ENCODE measurements at regions not wholly inside any gene's neighbourhood (a gene's known extent, or its start where the extent isn't known, plus 50 kb on each side); places are given as distances from the start of the nearest gene placed in this dataset.

DNA sequence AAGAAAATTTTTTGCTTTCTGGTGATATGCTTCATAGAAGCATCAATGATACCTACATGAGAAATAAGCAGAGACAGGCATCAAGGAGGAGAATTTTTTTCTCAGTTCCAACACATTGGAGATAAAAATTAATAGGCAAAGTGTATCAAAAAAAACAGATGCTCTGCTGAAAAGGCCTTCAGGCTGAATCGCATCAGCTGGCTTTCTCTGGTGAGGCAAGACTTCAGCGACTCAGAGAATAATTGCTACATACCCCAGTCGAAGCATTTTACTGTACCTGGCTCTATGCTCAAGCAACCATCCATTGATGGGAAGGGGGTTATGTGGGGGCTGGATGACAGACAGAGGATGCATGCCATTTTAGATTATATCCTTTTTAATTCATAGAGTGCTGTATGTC, 415.1 kb downstream of the TFAP2A start:
- Histone ChIP-seq H3K27me3 (ENCODE audit: insufficient read depth, low read length) (no peaks in the 10 kb centered on the region), H2BK12ac (ENCODE audit: insufficient read length, low read depth, low read length) (no peak overlapping the region), H3K23ac (ENCODE audit: insufficient read length, low read depth, low read length) (no peak overlapping the region), H4K20me1 (ENCODE audit: control insufficient read depth, insufficient read depth, insufficient read length) (no peaks in the 10 kb centered on the region), H3K4ac (ENCODE audit: low read depth, low read length) (no peak overlapping the region), H2BK15ac (ENCODE audit: low read depth, low read length) (no peak overlapping the region), H2AFZ (ENCODE audit: low read length) (no peak overlapping the region), H3K79me1 (ENCODE audit: insufficient read depth, low read depth, low read length, poor library complexity, severe bottlenecking) (no peaks in the 10 kb centered on the region), H3K79me2 (ENCODE audit: insufficient read depth, low read length) (no peaks in the 10 kb centered on the region), H3K56ac (ENCODE audit: insufficient read length, low read depth, low read length) (no peak overlapping the region), H3K23me2 (ENCODE audit: insufficient read length, low read depth, low read length, poor library complexity, severe bottlenecking) (no peaks in the 10 kb centered on the region), H3K14ac (ENCODE audit: insufficient read depth, low read length) (no peak overlapping the region), H3K4me2 (ENCODE audit: insufficient read depth, insufficient read length, low read length) (no peak overlapping the region), H2BK20ac (ENCODE audit: low read depth, low read length, poor library complexity, severe bottlenecking) (no peak overlapping the region), H4K5ac (ENCODE audit: insufficient read length, low read depth, low read length) (no peak overlapping the region), H3K27ac (ENCODE audit: insufficient read length, low read depth, low read length) (no peak overlapping the region), H2AK5ac (ENCODE audit: insufficient read length, low read length) (no peak overlapping the region), H4K8ac (replicated peaks; ENCODE audit: insufficient read length, low read depth, low read length) (no peak overlapping the region), H3T11ph (ENCODE audit: low read length) (no peak overlapping the region), H3K9ac (ENCODE audit: extremely low read depth, insufficient read length, low read length) (no peak overlapping the region), H2BK5ac (ENCODE audit: insufficient read length, low read length) (no peak overlapping the region), H2BK120ac (ENCODE audit: low read depth, low read length, poor library complexity, severe bottlenecking) (no peak overlapping the region), H3K18ac (ENCODE audit: insufficient read length, low read depth, low read length) (no peak overlapping the region), H3K9me3 (ENCODE audit: control insufficient read depth, low read depth, low read length) (no peaks in the 10 kb centered on the region), H4K91ac (ENCODE audit: insufficient read length, low read depth, low read length) (no peak overlapping the region), H3K4me1 (ENCODE audit: insufficient read depth, low read length) (no peaks in the 10 kb centered on the region)
- Mint-ChIP-seq H3K27ac (no peak overlapping the region), H3K9me3 (no peaks in the 10 kb centered on the region), H3K36me3 (ENCODE audit: insufficient read depth in 1 of 3, low read depth in 3 of 3) (no peaks in the 10 kb centered on the region; a peak in 1 of 7 replicates), H3K4me3 (no peak overlapping the region), H3K27me3 (ENCODE audit: low read depth) (no peaks in the 10 kb centered on the region), H3K4me1 (no peaks in the 10 kb centered on the region)
- TF ChIP-seq, protein P1, sequence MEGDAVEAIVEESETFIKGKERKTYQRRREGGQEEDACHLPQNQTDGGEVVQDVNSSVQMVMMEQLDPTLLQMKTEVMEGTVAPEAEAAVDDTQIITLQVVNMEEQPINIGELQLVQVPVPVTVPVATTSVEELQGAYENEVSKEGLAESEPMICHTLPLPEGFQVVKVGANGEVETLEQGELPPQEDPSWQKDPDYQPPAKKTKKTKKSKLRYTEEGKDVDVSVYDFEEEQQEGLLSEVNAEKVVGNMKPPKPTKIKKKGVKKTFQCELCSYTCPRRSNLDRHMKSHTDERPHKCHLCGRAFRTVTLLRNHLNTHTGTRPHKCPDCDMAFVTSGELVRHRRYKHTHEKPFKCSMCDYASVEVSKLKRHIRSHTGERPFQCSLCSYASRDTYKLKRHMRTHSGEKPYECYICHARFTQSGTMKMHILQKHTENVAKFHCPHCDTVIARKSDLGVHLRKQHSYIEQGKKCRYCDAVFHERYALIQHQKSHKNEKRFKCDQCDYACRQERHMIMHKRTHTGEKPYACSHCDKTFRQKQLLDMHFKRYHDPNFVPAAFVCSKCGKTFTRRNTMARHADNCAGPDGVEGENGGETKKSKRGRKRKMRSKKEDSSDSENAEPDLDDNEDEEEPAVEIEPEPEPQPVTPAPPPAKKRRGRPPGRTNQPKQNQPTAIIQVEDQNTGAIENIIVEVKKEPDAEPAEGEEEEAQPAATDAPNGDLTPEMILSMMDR (conservative IDR thresholded peaks at IDR 0.05): no peak
- no peak for DNase-seq
- WGBS (ENCODE audit: extremely low coverage, insufficient read length, low lambda C conversion rate): no CpG with 5 or more reads among the region's 3 CpGs

All from H9 (cell line).